HFFc6 (cell line): ENCODE measurements at regions not wholly inside any gene's neighbourhood (a gene's known extent, or its start where the extent isn't known, plus 50 kb on each side); places are given as distances from the start of the nearest gene placed in this dataset.
"Not testable (repeated sequence)": the region's sequence is repeated elsewhere in the genome, so short reads cannot be mapped to it uniquely, and the experiment has no call there.

Experiments
- DNase-seq: peaks from one replicate; pipeline ENCODE4 v3.0.0-alpha.2; 2018
- H3K27ac Mint-ChIP-seq: 2 replicates; pipeline ENCODE4 v1.8.0; 2020; ENCODE audit warnings: mild to moderate bottlenecking, mixed read lengths
- H3K27me3 Mint-ChIP-seq: 2 replicates; pipeline ENCODE4 v1.8.0; 2021; ENCODE audit warnings: mild to moderate bottlenecking, moderate library complexity, mixed read lengths; ENCODE audit not compliant: insufficient read depth
- H3K36me3 Mint-ChIP-seq: 2 replicates; pipeline ENCODE4 v1.8.0; 2021; ENCODE audit warnings: low read depth, mixed read lengths
- H3K4me1 Mint-ChIP-seq: 2 replicates; pipeline ENCODE4 v1.8.0; 2020; ENCODE audit warnings: low read depth, mixed read lengths
- H3K4me3 Mint-ChIP-seq: 2 replicates; pipeline ENCODE4 v1.8.0; 2020; ENCODE audit warnings: mild to moderate bottlenecking, moderate library complexity, mixed read lengths
- H3K9me3 Mint-ChIP-seq: 2 replicates; pipeline ENCODE4 v1.8.0; 2020; ENCODE audit warnings: mild to moderate bottlenecking, mixed read lengths
- TF ChIP-seq, protein P1 (sequence below): fragments of 200-600 bp; sonication (generic); IDR thresholded peaks from 2 replicates; pipeline ENCODE4 v1.5.0; 2021; ENCODE audit warnings: antibody characterized with exemption, mild to moderate bottlenecking

DNA sequence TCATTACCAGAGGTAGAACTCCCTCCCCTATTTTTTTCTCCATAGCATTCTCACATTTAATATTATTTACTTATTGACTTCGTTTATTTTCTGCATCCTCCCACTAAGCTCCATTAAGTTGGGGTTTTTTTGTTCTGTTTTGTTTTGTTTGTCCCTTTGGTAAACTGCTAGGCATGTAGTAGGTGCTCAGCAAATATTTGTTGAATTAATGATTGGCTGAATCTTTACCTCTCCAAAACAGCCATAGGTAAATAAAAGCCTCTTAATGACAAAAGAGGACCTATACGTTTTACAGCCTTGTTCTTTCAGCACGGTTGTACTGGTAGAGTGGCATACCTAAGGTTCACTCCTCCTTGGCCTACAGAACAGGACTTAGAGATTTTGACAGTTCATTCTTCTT lies 52.0 kb downstream of the PRORP start:
- H3K4me1 Mint-ChIP-seq: no peaks in the 10 kb centered on the region
- no peak overlapping the region for H3K27ac Mint-ChIP-seq
- no peaks in the 10 kb centered on the region for H3K9me3 Mint-ChIP-seq
- DNase-seq: no peak
- H3K4me3 Mint-ChIP-seq: no peak overlapping the region
- peaks cover 18% of the 10 kb centered on the region; the same call in 1 of the 2 replicates for H3K36me3 Mint-ChIP-seq
- H3K27me3 Mint-ChIP-seq: peaks cover 2% of the 10 kb centered on the region; the same call in 1 of the 2 replicates
- TF ChIP-seq, protein P1, sequence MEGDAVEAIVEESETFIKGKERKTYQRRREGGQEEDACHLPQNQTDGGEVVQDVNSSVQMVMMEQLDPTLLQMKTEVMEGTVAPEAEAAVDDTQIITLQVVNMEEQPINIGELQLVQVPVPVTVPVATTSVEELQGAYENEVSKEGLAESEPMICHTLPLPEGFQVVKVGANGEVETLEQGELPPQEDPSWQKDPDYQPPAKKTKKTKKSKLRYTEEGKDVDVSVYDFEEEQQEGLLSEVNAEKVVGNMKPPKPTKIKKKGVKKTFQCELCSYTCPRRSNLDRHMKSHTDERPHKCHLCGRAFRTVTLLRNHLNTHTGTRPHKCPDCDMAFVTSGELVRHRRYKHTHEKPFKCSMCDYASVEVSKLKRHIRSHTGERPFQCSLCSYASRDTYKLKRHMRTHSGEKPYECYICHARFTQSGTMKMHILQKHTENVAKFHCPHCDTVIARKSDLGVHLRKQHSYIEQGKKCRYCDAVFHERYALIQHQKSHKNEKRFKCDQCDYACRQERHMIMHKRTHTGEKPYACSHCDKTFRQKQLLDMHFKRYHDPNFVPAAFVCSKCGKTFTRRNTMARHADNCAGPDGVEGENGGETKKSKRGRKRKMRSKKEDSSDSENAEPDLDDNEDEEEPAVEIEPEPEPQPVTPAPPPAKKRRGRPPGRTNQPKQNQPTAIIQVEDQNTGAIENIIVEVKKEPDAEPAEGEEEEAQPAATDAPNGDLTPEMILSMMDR: no peak

DNA sequence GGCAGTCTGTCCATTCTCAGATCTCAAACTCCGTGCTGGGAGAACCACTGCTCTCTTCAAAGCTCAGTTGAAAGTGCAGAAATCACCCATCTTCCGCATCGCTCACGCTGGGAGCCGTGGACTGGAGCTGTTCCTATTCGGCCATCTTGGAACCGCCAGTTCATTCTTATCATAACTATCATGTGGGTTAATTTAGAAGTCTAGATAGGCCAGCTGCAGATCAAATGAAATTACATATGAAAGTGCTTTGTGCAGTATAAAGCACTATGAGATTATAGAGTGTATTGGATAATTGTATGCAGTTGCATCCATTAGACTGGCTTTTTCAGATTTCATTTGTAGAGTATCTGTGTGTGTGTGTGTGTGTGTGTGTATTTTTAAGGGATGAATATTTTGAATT lies 57.8 kb downstream of the PRORP start:
- TF ChIP-seq, protein P1: no peak
- H3K9me3 Mint-ChIP-seq: no peaks in the 10 kb centered on the region
- no peaks in the 10 kb centered on the region for H3K27me3 Mint-ChIP-seq
- no peak for DNase-seq
- H3K4me3 Mint-ChIP-seq: no peak overlapping the region
- H3K36me3 Mint-ChIP-seq: peaks cover 7% of the 10 kb centered on the region; the same call in 1 of the 2 replicates
- no peak overlapping the region for H3K27ac Mint-ChIP-seq
- H3K4me1 Mint-ChIP-seq: no peaks in the 10 kb centered on the region

DNA sequence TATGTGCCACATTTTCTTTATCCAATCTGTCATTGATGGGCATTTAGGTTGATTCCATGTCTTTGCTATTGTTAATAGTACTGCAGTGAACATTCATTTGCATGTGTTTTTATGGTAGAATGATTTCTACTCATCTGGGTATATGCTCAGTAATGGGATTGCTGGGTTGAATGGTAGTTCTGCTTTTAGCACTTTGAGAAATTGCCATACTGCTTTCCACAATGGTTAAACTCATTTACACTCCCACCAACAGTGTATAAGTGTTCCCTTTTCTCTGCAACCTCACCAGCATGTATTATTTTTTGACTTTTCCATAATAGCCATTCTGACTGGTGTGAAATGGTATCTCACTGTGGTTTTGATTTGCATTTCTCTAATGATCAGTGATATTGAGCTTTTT lies 62.5 kb downstream of the PRORP start:
- not testable (repeated sequence) for H3K9me3 Mint-ChIP-seq, H3K4me3 Mint-ChIP-seq, H3K27me3 Mint-ChIP-seq, H3K36me3 Mint-ChIP-seq, DNase-seq, H3K27ac Mint-ChIP-seq, H3K4me1 Mint-ChIP-seq

DNA sequence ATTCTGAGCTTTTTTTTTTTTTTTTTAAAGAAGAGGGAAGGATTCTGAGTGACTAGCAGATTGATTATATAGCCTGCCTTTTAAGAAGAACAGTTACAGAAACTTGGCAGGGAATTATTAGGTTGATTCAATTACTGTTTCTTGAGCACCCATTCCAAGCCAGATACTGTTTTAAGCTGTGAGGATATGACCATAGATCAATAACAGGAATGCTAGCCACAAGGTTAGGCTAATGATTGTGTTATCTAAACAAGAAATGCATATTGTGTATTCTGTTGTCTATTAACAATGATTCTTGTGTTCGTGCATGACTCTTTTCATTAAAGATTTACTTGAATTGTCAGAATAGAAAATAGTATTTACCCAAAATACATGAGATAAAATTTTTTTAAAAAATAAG lies 67.1 kb downstream of the PRORP start:
- H3K4me3 Mint-ChIP-seq: no peak overlapping the region
- no peak overlapping the region for H3K27ac Mint-ChIP-seq
- H3K9me3 Mint-ChIP-seq: no peaks in the 10 kb centered on the region
- DNase-seq: no peak
- peaks cover 25% of the 10 kb centered on the region for H3K36me3 Mint-ChIP-seq
- TF ChIP-seq, protein P1: no peak
- no peaks in the 10 kb centered on the region for H3K27me3 Mint-ChIP-seq
- H3K4me1 Mint-ChIP-seq: peaks cover 9% of the 10 kb centered on the region

DNA sequence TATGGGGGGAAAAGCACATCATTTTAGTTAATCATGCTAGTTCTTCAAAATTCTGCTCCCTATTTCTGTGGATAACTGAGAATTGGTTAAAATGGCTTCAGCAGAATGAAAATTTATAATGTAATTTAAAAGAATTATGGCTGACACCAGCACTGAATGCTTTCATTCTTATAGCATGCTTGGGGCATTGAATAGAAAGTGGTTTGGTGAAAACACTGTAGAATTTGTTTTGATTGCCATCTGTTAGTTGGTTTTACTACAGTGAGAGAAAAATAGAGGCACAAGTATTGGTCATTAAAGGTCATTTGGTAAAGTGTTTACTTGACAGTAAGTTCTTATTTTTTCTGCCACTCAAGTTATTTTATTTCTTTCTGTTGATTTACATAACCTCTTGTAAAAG lies 70.8 kb downstream of the PRORP start:
- Mint-ChIP-seq H3K9me3 (no peaks in the 10 kb centered on the region), H3K36me3 (peaks cover 26% of the 10 kb centered on the region), H3K4me3 (no peak overlapping the region), H3K27ac (no peak overlapping the region), H3K27me3 (no peaks in the 10 kb centered on the region), H3K4me1 (peaks cover 22% of the 10 kb centered on the region)
- TF ChIP-seq, protein P1: no peak
- no peak for DNase-seq

DNA sequence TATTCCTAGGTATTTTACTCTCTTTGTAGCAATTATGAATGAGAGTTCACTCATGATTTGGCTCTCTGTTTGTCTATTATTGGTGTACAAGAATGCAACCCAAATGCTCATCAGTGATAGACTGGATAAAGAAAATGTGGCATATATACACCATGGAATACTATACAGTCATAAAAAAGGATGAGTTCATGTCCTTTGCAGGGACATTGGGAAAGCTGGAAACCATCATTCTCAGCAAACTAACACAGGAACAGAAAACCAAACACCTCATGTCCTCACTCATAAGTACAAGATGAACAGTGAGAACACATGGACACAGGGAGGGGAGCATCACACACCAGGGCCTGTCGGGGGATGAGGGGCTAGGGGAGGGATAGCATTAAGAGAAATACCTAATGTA lies 71.8 kb downstream of the PRORP start:
- not testable (repeated sequence) for DNase-seq, H3K9me3 Mint-ChIP-seq, H3K4me3 Mint-ChIP-seq, H3K27me3 Mint-ChIP-seq, H3K27ac Mint-ChIP-seq
- Mint-ChIP-seq H3K4me1 (peaks cover 22% of the 10 kb centered on the region), H3K36me3 (peaks cover 26% of the 10 kb centered on the region)

DNA sequence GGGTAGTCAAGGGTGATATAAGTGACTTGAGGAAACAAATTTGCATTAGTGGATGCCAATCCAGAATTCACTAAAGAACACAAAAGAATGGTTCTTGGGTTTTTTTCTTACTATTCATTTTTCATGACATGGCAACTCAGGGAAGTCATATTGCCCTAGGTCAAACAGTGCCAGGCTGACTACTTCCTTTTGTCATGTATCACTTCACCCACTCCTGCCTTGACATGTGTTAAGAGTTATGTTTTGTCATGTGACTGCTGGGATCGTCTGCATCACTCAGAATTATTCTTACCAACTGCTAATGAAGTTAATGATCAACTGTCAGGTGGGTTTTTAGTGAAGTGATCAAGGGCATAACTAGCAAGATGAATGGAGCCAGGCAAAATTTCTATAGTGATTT lies 74.2 kb downstream of the PRORP start:
- H3K27me3 Mint-ChIP-seq: no peaks in the 10 kb centered on the region
- peaks cover 22% of the 10 kb centered on the region for H3K4me1 Mint-ChIP-seq
- no peaks in the 10 kb centered on the region for H3K9me3 Mint-ChIP-seq
- peaks cover 20% of the 10 kb centered on the region for H3K36me3 Mint-ChIP-seq
- TF ChIP-seq, protein P1: no peak
- no peak for DNase-seq
- H3K27ac Mint-ChIP-seq: peak overlapping the region; percentile 48
- no peak overlapping the region for H3K4me3 Mint-ChIP-seq
